ENCODE measurements at regions not wholly inside any gene's neighbourhood (a gene's known extent, or its start where the extent isn't known, plus 50 kb on each side); places are given as distances from the start of the nearest gene placed in this dataset.

- no peak for TF ChIP-seq POLR2AphosphoS5 (IDR thresholded peaks at IDR 0.05; ENCODE audit: low read depth, low read length)
- TF ChIP-seq, protein P1, sequence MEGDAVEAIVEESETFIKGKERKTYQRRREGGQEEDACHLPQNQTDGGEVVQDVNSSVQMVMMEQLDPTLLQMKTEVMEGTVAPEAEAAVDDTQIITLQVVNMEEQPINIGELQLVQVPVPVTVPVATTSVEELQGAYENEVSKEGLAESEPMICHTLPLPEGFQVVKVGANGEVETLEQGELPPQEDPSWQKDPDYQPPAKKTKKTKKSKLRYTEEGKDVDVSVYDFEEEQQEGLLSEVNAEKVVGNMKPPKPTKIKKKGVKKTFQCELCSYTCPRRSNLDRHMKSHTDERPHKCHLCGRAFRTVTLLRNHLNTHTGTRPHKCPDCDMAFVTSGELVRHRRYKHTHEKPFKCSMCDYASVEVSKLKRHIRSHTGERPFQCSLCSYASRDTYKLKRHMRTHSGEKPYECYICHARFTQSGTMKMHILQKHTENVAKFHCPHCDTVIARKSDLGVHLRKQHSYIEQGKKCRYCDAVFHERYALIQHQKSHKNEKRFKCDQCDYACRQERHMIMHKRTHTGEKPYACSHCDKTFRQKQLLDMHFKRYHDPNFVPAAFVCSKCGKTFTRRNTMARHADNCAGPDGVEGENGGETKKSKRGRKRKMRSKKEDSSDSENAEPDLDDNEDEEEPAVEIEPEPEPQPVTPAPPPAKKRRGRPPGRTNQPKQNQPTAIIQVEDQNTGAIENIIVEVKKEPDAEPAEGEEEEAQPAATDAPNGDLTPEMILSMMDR (IDR thresholded peaks at IDR 0.05) = no peak
- TF ChIP-seq, protein P2, sequence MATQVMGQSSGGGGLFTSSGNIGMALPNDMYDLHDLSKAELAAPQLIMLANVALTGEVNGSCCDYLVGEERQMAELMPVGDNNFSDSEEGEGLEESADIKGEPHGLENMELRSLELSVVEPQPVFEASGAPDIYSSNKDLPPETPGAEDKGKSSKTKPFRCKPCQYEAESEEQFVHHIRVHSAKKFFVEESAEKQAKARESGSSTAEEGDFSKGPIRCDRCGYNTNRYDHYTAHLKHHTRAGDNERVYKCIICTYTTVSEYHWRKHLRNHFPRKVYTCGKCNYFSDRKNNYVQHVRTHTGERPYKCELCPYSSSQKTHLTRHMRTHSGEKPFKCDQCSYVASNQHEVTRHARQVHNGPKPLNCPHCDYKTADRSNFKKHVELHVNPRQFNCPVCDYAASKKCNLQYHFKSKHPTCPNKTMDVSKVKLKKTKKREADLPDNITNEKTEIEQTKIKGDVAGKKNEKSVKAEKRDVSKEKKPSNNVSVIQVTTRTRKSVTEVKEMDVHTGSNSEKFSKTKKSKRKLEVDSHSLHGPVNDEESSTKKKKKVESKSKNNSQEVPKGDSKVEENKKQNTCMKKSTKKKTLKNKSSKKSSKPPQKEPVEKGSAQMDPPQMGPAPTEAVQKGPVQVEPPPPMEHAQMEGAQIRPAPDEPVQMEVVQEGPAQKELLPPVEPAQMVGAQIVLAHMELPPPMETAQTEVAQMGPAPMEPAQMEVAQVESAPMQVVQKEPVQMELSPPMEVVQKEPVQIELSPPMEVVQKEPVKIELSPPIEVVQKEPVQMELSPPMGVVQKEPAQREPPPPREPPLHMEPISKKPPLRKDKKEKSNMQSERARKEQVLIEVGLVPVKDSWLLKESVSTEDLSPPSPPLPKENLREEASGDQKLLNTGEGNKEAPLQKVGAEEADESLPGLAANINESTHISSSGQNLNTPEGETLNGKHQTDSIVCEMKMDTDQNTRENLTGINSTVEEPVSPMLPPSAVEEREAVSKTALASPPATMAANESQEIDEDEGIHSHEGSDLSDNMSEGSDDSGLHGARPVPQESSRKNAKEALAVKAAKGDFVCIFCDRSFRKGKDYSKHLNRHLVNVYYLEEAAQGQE (IDR thresholded peaks at IDR 0.05; ENCODE audit: insufficient read depth in 1 of 2, low read depth in 2 of 2, low read length in 1 of 2) = no peak
These were observed 79.7 kb upstream of the TRIB2 start for GRCh38 chr2:12636837-12637581.

Data from Panc1 (cell line).